GM21723 (cell line): ENCODE measurements at regions not wholly inside any gene's neighbourhood (a gene's known extent, or its start where the extent isn't known, plus 50 kb on each side); places are given as distances from the start of the nearest gene placed in this dataset.

Experiments
- ATAC-seq: cut with Tn5 transposase; IDR thresholded peaks from one replicate; pipeline ENCODE4 v1.9.1; 2021; ENCODE audit warnings: mild to moderate bottlenecking, moderate library complexity; ENCODE audit not compliant: unreplicated experiment

DNA sequence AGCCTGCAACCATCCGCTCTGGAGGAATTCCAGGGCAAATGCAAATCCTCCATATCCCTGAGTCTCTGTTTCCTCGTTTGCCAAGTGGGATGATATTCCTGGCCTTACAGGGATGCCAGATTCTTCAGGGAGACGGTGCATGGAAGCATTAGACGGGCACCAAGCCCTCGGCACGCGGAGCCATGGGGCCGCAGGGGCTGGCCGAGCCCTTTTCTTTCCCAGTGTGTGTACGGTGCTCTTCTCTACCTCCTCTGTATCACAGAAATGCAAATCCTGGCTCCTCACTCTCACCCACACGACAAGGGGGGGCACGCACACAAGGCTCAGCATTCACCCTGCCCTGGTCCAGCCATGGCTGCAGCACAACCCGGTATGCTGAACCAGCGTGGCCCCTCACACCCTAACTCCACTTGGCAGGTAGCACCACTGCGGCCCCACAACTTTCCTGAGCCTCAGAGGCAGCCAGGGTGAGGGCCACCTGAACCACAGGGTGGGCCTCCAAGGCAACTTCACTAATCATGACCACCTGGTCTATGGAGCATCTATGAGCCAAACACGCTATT lies 64.1 kb upstream of the SALL3 start:
- no peak for ATAC-seq

GRCh38 chr18:78918707-78919106 lies 60.9 kb upstream of the SALL3 start:
- ATAC-seq: no peak

DNA sequence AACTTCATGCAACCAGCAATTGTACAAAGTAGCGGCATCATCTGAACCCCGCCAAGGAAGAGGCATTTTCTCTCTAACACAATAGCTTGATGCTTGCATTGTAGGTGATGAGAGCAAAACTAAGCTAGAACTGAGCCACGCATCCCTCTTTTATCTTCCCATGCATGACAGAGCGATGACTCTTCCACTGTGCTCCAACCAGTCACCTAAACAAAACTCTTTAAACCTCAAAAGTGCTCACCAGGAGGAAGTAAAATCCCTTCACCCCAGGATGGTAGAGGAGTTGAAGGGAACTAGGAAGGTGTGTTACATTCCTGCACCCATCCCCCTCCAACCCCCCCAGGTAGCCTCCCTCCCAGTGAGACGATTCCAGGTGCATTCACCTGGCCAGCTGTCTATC lies 59.7 kb upstream of the SALL3 start:
- no peak for ATAC-seq

DNA sequence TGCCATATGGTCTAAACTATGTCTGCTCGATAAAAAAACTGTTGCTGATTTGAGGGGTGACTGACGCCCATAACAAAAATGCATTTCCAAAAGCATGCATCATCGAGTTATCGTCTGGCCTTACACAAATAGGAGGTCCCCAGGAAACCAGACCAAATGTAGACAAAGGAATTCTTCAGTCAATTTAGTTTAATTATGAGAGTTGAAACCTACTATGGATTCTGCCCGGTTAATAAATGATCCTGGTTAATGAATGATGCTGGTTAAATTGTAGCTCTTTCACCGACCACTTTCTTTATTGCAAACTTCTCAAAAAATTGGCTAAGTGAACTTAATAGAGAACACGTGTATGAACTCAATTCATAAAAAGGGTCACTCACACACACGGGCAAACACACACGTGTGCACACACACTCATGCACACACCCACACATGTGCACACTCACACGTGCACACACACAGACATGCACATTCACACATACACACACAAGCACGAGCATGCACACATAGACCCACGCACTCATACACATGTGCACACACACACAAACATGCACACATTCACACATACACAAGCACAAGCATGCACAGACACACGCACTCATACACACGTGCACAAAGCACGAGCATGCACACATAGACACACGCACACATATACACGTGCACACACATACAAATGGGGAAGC lies 59.0 kb upstream of the SALL3 start:
- ATAC-seq: no peak

GRCh38 chr18:78922856-78923255 lies 56.8 kb upstream of the SALL3 start:
- no peak for ATAC-seq

DNA sequence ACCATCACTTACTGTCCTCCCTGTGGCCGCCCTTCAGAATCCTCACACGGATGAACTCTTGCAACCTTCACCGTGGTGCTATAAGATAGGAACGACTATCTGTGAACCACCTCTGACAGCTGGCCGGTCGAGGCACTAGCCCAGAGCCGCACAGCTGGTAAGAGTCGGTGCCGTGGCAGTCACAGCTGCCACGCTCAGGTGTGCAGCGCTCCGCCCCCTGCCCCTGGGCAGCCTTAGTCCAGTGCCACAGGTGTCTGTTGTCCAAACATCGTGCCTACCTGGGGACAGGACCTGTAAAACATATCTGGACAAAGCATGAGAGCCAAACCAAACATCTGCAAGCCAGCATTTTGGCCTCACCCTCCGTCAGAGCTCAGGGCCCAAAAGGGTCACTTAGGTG lies 55.3 kb upstream of the SALL3 start:
- no peak for ATAC-seq

DNA sequence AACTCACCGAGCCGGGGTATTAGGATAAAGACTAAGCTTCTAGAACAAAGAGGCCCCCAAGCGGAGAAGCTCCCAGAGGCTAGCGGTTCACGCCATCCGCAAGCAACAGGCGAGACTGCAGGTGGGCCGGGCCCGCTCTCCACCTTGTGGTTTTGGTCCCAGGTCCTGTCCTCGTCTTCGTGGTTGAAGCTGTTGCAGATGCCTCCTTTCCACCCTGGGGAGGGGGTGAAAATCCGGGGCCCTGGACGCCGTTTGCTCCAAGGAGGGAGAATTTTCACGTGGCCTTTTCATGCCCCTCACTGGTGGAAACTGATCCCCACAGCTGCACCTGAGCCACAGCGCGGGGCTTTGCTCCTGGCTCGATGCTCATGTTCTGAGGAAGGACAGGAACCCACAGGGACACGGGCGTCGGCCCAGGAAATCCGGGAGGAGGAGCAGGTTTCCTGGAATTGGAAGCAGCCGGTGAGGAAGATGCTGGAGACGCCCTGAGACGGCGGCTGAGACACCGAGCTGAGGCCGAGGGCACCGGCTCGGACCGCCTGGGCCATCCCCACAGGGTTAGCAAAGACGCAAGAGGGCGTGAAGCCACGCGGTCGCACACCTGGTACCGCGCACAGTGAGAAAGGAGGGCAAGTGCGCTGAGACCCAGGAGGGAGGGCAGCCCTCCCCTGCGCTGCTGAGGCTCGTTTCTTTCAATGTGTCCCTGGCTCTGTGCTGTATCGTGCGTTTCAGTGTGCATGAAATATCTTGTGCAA lies 54.7 kb upstream of the SALL3 start:
- ATAC-seq: no peak

- ATAC-seq: no peak
These were observed 53.9 kb upstream of the SALL3 start for GRCh38 chr18:78925557-78926242.

- no peak for ATAC-seq
These were observed 53.4 kb upstream of the SALL3 start for GRCh38 chr18:78926243-78926615.

DNA sequence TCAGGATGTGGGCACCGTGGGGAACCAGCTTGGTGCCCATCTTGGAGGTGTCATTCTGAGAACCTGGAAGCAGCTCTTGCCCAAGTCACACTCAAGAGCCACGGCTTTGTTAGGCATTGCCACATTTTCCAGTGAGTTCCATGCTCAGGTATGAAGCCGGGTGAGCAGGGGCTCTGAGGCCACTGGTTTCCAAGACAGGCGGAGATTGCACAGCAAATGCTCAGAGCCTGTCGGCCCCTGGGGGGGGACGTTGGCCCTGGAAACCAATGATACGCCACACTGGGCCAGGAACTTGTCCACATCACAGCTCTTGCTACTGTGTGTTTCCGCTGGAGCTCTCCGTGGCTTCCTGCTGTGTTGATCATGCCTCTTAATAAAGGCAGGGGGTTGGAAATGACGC lies 52.5 kb upstream of the SALL3 start:
- no peak for ATAC-seq

DNA sequence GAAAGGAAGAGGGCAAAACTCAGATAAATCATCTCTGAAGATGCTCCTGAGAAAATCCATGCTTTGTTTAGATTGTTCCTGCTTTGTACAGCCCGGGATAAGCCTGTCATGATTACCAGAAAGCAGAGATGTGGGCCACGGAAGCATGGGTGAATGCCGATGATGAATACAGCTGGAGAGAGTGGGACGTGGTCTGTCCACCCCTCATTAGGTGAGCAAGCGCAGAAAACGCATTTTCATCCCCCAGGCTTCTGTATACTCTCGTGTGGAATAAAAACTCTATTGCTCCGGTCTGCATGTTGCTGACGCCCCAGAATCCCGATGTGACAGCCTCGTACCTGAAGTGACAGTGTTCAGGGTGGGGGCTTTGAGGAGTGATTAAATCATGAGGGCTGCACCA lies 52.0 kb upstream of the SALL3 start:
- ATAC-seq: no peak

- no peak for ATAC-seq
These were observed 51.5 kb upstream of the SALL3 start for GRCh38 chr18:78928076-78928475.

- ATAC-seq: no peak
These were observed 50.1 kb upstream of the SALL3 start for GRCh38 chr18:78929516-78929915.
